T-helper 17 cell (primary cell): ENCODE measurements at regions not wholly inside any gene's neighbourhood (a gene's known extent, or its start where the extent isn't known, plus 50 kb on each side); places are given as distances from the start of the nearest gene placed in this dataset.

Experiments used
- ATAC-seq: fragments of 150-1000 bp; cut with Tn5 transposase; 2 replicates; pipeline ENCODE4 v1.10.0; 2021; ENCODE audit warnings: mild to moderate bottlenecking, moderate library complexity
- DNase-seq, 3 donors: peaks; one replicate each; pipeline versions ENCODE4 v3.0.0 to v3.0.0-alpha.2; 2020 to 2021
- H3K9me3 ChIP-seq: one replicate; pipeline ENCODE4 v1.7.0; 2013; ENCODE audit warnings: low read length, mild to moderate bottlenecking; ENCODE audit not compliant: control insufficient read depth, poor library complexity, severe bottlenecking
- H3K27ac Mint-ChIP-seq: one replicate; pipeline ENCODE4 v1.8.0; 2022; ENCODE audit warnings: mild to moderate bottlenecking, moderate library complexity, mixed read lengths
- H3K27me3 Mint-ChIP-seq: one replicate; pipeline ENCODE4 v1.8.0; 2022; ENCODE audit warnings: mixed read lengths
- H3K36me3 Mint-ChIP-seq: one replicate; pipeline ENCODE4 v1.8.0; 2022; ENCODE audit warnings: low read depth, mixed read lengths
- H3K4me1 Mint-ChIP-seq: one replicate; pipeline ENCODE4 v1.8.0; 2022; ENCODE audit warnings: mild to moderate bottlenecking, mixed read lengths
- H3K4me3 Mint-ChIP-seq: one replicate; pipeline ENCODE4 v1.8.0; 2022; ENCODE audit warnings: mild to moderate bottlenecking, moderate library complexity, mixed read lengths

- H3K9me3 ChIP-seq: no peaks in the 10 kb centered on the region
- peak overlapping the region; percentile 94 for H3K27ac Mint-ChIP-seq
- peak; percentile 43 to 61 (median 57) for DNase-seq
- H3K4me3 Mint-ChIP-seq: peak overlapping the region; percentile 86
- no peaks in the 10 kb centered on the region for H3K36me3 Mint-ChIP-seq
- no peaks in the 10 kb centered on the region for H3K27me3 Mint-ChIP-seq
- peaks cover 32% of the 10 kb centered on the region for H3K4me1 Mint-ChIP-seq
- peak; percentile 77 for ATAC-seq
Measured at GRCh38 chr14:101705733-101706508, 55.6 kb upstream of the PPP2R5C start.

GRCh38 chr14:101706509-101707067, 54.9 kb upstream of the PPP2R5C start:
- H3K4me1 Mint-ChIP-seq: peaks cover 30% of the 10 kb centered on the region
- H3K36me3 Mint-ChIP-seq: no peaks in the 10 kb centered on the region
- H3K9me3 ChIP-seq: no peaks in the 10 kb centered on the region
- peak overlapping the region; percentile 72 for H3K4me3 Mint-ChIP-seq
- H3K27me3 Mint-ChIP-seq: no peaks in the 10 kb centered on the region
- H3K27ac Mint-ChIP-seq: peak overlapping the region; percentile 90
- DNase-seq (no peak), ATAC-seq (no peak)

GRCh38 chr14:101707068-101707842, 54.3 kb upstream of the PPP2R5C start:
- no peaks in the 10 kb centered on the region for H3K9me3 ChIP-seq
- H3K36me3 Mint-ChIP-seq: no peaks in the 10 kb centered on the region
- H3K27me3 Mint-ChIP-seq: no peaks in the 10 kb centered on the region
- H3K4me3 Mint-ChIP-seq: peak overlapping the region; percentile 72
- DNase-seq: peak in 2 of 3 donors; percentile 30 to 52
- peaks cover 30% of the 10 kb centered on the region for H3K4me1 Mint-ChIP-seq
- H3K27ac Mint-ChIP-seq: peak overlapping the region; percentile 90
- ATAC-seq: peak; percentile 52

GRCh38 chr14:101707863-101708620, 53.5 kb upstream of the PPP2R5C start:
- Mint-ChIP-seq H3K4me3 (peak overlapping the region; percentile 72), H3K27me3 (no peaks in the 10 kb centered on the region), H3K36me3 (no peaks in the 10 kb centered on the region), H3K4me1 (peaks cover 30% of the 10 kb centered on the region), H3K27ac (peak overlapping the region; percentile 90)
- DNase-seq: no peak
- ATAC-seq: no peak
- H3K9me3 ChIP-seq: no peaks in the 10 kb centered on the region

GRCh38 chr14:101708853-101709532, 52.5 kb upstream of the PPP2R5C start:
- H3K4me1 Mint-ChIP-seq: peaks cover 27% of the 10 kb centered on the region

GRCh38 chr14:101709533-101709881, 52.0 kb upstream of the PPP2R5C start:
- Mint-ChIP-seq H3K36me3 (no peaks in the 10 kb centered on the region), H3K27ac (peak overlapping the region; percentile 90), H3K4me3 (no peak overlapping the region), H3K27me3 (no peaks in the 10 kb centered on the region), H3K4me1 (peaks cover 24% of the 10 kb centered on the region)
- no peak for DNase-seq
- no peaks in the 10 kb centered on the region for H3K9me3 ChIP-seq
- no peak for ATAC-seq

More at GRCh38 chr14:101708853-101709532, 52.5 kb upstream of the PPP2R5C start:
- no peak for DNase-seq
- peak overlapping the region; percentile 90 for H3K27ac Mint-ChIP-seq
- no peaks in the 10 kb centered on the region for H3K36me3 Mint-ChIP-seq
- no peaks in the 10 kb centered on the region for H3K9me3 ChIP-seq
- H3K27me3 Mint-ChIP-seq: no peaks in the 10 kb centered on the region
- no peak for ATAC-seq
- no peak overlapping the region for H3K4me3 Mint-ChIP-seq

GRCh38 chr14:101709962-101710931, 51.3 kb upstream of the PPP2R5C start:
- ATAC-seq (no peak), DNase-seq (no peak)
- no peaks in the 10 kb centered on the region for H3K9me3 ChIP-seq
- Mint-ChIP-seq H3K36me3 (no peaks in the 10 kb centered on the region), H3K4me1 (peaks cover 20% of the 10 kb centered on the region), H3K4me3 (no peak overlapping the region), H3K27ac (peak overlapping the region; percentile 62), H3K27me3 (no peaks in the 10 kb centered on the region)

GRCh38 chr14:101711041-101711856, 50.3 kb upstream of the PPP2R5C start:
- no peak for DNase-seq
- no peaks in the 10 kb centered on the region for H3K9me3 ChIP-seq

More at GRCh38 chr14:101711041-101711856, 50.3 kb upstream of the PPP2R5C start:
- no peak for ATAC-seq
- no peaks in the 10 kb centered on the region for H3K27me3 Mint-ChIP-seq
- no peak overlapping the region for H3K4me3 Mint-ChIP-seq
- H3K36me3 Mint-ChIP-seq: no peaks in the 10 kb centered on the region
- peaks cover 20% of the 10 kb centered on the region for H3K4me1 Mint-ChIP-seq
- H3K27ac Mint-ChIP-seq: peak overlapping the region; percentile 62
